ENCODE measurements at regions not wholly inside any gene's neighbourhood (a gene's known extent, or its start where the extent isn't known, plus 50 kb on each side); places are given as distances from the start of the nearest gene placed in this dataset.
"Not testable (repeated sequence)": the region's sequence is repeated elsewhere in the genome, so short reads cannot be mapped to it uniquely, and the experiment has no call there.

DNA sequence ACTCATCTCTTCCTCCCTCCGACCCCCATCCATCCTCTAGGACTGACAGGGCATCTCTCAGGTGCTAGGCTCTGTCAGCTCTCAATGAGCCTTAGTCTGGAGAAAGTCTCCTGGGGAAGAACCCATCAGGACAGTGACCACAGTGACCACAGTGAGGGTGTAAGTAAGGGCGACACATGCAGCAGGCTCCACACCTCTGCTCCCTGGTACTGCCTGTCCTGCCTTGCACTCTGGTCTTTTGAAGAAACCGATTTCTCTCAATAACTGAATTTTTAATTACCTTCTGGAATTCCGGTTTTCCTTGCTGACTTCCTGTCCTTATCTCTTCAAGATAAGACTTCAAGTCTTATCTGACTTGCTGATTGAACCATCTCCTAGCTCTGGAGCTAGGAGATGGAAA is 190.2 kb downstream of the ACTR3B start:
- DNase-seq (ENCODE audit: low spot score), result no peak

DNA sequence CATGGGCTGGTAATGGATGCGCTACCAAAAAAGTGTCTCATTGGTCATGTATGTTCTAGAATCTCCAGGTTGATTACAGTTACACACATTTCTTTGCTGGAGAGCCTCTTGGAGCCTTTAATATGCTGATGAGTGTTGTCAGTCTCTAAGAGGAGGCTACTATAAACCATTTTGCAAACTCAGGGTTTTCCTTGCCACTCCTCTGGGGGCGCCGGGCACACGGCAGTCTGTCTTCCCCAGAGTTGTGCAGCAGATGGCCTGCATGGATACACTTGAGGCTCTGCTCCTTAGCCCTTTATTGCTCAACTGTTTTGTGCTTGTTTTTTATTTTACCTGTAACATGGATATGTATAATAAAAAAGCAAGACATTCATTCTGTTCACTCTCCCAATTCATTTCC is 196.5 kb downstream of the ACTR3B start:
- no peak for DNase-seq (ENCODE audit: low spot score)

DNA sequence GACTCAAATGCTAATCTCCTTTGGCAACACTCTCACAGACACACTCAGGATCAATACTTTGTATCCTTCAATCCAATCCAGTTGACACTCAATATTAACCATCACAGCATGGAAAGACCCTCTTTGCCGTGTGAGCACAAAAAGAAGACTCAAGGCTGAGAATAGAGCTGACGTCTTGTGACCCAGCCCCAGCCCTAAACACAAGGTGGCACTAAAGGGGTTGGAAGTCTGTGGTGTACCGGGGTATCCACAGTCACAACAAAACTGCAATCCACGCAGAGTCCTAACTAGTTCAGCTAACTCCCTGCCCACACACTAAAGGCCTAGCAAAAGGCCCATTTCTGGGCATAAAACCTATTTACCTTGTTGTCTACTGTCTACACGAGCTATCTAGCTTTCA is 200.1 kb downstream of the ACTR3B start:
- DNase-seq (ENCODE audit: low spot score), result no peak

- not testable (repeated sequence) for DNase-seq (ENCODE audit: low spot score)
These were observed 202.2 kb downstream of the ACTR3B start for GRCh38 chr7:152961796-152962195.

DNA sequence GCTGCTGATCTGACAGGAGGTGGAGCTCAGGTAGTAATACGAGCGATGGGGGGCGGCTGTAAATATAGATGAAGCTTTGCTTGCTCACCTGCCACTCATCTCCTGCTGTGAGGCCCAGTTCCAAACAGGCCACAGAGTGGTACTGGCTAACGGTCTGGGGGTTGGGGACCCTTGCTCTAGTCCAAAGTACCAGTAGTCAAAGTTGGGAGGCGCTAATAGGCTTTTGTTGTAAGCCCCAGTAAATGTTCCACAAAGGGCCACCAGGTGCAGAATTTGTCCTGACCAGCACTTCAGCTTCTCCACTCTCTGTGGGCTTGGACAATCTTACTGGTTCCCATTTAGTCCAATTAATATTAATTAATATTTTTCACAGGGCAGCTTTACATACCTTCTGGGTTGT is 206.6 kb downstream of the ACTR3B start:
- no peak for DNase-seq (ENCODE audit: low spot score)

DNA sequence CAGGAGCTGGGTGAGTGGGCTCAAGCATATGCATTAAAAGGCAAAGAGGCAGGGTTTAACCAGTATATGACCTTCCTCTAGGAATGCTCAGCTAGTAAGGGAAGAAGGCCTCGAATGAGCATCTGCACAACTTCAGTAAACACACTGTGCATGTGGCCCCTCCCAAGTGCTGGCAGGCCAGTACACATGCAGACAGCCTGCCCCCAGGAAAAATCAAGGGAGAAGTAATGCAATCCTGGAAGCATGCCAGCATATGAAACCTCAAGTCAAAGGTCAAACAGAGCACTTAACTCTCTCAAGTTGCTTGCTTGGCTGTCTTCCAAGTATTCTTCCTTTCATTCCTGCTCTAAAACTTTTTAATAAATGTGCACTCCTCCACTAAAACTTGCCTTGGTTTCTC is 208.4 kb downstream of the ACTR3B start:
- DNase-seq (ENCODE audit: low spot score), result no peak

GRCh38 chr7:152968514-152968913 is 209.0 kb downstream of the ACTR3B start:
- DNase-seq (ENCODE audit: low spot score), result no peak

DNA sequence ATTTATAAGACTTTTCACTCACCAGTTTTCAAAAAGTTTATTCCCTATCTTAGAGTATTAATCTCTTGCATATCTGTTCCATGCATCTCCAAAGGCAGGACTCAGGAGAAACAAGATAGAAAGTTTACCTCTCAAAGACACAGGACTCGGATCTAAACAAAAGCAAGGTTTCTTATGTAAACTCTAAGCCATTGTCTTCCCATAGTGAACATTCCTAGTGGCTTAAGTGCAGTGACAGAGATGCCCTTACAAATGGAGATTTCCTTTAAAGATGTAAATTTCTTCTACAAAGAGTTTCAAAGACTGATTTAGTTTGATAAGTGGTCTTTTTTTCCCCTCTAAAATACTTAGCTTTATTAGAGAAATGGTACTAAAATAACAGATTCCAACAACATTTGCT is 209.8 kb downstream of the ACTR3B start:
- no peak for DNase-seq (ENCODE audit: low spot score)

DNA sequence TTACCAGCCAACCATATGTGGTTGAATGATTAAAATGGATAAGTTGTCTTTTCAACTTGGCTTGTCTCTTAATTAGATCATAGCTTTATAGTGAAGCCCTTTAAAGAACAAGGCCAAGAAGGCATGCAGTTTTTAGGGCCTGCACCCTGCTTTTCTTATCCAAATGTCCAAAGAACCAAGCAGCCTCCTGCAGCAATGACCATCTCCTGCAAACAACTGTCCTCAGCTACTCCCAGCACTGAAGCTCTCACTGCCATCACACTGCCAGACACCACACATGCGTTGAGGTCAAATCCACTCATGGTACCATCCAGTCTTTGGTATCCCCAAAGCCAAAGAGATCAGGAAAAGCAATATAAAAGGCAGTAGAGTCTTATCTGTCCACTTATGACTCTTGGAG is 210.3 kb downstream of the ACTR3B start:
- DNase-seq (ENCODE audit: low spot score), result no peak

- DNase-seq (ENCODE audit: low spot score), result no peak
These were observed 210.9 kb downstream of the ACTR3B start for GRCh38 chr7:152970481-152970880.

GRCh38 chr7:152974577-152974976 is 215.0 kb downstream of the ACTR3B start:
- no peak for DNase-seq (ENCODE audit: low spot score)

GRCh38 chr7:152975076-152975475 is 215.5 kb downstream of the ACTR3B start:
- DNase-seq (ENCODE audit: low spot score), result no peak

GRCh38 chr7:152979376-152979775 is 219.8 kb downstream of the ACTR3B start:
- DNase-seq (ENCODE audit: low spot score), result no peak

GRCh38 chr7:152984421-152984820 is 224.9 kb downstream of the ACTR3B start:
- no peak for DNase-seq (ENCODE audit: low spot score)

DNA sequence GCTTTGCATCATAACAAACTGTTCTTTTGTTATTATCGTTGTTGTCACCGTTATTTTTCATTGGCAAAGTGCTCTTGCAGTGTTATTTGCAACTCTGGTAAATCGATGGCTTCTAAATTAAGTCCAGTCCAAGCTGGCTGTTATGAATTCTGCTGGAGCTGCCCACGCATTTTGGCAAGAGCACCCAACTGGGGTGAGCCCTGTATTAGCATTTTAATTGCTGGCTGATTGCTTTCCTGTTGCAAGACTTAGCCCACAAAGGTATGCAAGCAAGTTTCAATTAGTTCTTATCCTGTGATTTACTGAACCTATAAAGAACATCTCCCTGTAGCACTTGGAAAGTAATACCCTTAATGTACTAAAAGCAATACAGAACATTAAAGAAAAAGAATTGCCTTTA is 226.8 kb downstream of the ACTR3B start:
- DNase-seq (ENCODE audit: low spot score), result no peak

DNA sequence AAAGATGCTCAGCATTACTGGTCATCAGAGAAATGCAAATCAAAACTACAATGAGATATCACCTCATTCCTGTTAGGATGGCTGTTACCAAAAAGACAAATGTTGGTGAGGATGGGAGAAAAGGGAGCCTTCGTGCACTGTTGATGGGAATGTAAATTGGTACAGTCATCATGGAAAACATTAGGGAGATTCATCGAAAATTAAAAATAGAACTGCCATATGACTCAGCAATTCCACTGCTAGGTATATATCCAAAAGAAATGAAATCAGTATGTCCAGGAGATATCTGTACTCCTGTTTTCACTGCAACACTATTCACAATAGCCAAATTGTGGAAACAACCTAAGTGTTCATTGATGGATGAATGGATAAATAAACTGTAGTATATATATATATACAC is 228.1 kb downstream of the ACTR3B start:
- no peak for DNase-seq (ENCODE audit: low spot score)

GRCh38 chr7:152989889-152990380 is 230.4 kb downstream of the ACTR3B start:
- no peak for DNase-seq (ENCODE audit: low spot score)

DNA sequence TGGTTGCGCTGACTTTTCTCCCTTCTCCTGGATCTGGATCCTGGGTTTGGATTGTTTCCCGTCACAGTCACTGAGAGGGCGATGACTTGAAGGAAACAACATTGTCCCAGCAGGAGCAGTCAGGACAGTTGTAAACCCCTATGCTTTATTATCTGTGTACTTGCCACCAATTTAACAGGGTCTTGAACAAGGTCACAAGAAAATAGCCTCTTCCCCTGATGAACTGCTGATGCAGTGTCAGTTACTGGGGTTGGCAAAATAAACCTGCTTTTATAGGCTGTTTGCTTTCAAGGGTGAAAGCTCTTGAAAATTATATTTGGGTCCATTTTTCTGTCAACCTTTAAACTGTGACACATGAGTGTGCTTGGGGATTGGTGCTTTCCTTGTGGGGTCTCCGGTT is 238.9 kb downstream of the ACTR3B start:
- DNase-seq (ENCODE audit: low spot score), result no peak

DNA sequence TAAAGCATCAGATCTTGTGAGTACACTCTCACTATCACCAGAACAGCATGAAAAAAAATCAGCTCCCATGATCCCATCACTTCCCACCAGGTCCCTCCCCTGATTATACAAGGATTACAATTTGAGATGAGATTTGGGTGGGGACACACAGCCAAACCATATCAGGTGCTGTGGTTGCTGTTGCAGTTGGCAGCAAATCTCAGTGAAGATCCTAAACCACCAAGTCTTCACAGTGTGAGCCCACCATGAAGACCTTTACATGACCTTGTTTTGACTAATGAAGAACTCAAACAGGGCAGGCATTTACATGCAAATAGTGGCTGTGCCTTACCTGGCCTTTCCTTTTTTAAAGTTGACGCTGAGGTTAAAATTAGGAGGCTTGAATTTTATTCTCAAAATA is 242.6 kb downstream of the ACTR3B start:
- DNase-seq (ENCODE audit: low spot score), result no peak

DNA sequence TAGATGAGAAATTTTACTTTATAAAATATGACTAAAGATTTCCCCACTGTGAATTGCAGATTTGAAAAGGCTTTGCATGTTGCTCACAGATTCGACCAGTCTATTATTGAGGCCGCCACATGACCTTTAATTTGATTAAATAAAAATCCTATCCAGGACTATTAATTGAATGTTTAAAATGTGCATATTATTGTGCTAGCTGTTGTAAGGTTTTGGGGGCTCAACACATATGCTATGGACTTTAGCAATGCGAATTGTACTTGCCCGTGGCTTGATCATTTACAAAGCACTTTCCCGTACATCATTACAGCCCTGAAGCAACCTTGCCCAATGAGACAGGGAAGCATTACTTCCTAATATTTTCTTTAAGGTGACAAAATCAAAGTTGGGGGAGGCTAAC is 243.0 kb downstream of the ACTR3B start:
- no peak for DNase-seq (ENCODE audit: low spot score)

DNA sequence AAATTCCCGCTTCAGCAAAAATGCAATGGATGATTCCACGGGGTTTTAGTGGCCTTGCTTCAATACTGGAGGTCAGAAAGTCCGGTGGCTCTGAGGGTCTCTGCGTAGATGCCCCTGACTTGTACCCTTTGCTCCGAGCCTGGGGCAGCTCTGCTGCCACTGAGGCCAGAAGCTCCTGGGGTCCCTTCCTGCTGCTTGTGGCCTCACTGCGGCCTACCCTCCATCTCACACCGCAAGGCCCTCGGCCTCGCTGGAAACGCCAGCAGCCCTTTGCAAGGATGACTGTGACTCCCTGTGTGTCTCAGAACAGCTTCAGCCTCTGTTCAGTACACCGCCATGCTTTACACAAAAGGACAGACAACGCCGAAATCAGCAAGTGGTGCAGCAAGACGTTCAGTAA is 244.8 kb downstream of the ACTR3B start:
- DNase-seq (ENCODE audit: low spot score), result no peak

GRCh38 chr7:153005750-153006435 is 246.3 kb downstream of the ACTR3B start:
- DNase-seq (ENCODE audit: low spot score), result no peak

GRCh38 chr7:153006452-153006851 is 246.9 kb downstream of the ACTR3B start:
- DNase-seq (ENCODE audit: low spot score), result no peak

DNA sequence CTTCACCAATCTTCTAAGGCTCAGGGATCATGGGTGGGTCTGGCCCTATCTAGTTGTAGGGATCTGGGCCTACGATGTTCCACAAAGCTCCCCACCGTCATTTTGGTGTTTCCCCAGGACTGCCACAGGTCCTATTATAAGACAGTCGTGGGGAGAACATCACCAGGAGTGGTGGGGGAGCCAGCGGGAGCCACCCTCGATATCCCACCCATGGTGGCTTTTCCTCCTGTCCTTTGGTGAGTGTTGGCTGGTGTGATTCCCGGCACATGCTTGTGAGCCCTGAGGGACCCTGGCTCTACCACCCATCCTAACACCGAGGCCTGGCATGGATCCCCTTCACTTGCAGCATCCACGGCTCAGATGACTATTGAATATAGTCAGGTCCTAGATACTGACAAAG is 247.4 kb downstream of the ACTR3B start:
- DNase-seq (ENCODE audit: low spot score), result no peak

DNA sequence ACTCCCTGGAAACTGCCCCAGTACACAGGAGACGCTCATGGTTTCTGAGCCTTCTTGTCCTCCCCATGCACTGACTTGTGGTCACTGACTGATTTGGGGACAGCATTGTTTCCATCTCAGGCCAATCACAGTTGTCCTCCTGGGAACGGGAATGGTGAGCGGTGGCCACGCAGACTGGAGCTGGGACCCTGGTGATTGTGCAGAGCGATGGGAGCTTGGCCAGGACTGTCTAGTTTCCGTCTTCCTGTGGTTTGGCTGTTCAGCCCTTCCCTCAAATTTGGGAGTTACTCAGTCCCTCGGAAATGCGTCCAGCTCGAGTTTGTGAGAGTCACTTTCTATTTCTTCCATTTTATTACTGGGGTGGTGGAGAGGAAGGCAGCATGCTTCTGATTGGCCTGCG is 250.9 kb downstream of the ACTR3B start:
- DNase-seq (ENCODE audit: low spot score), result no peak

Data from kidney capillary endothelial cell (primary cell).